CD14-positive monocyte (primary cell): ENCODE measurements at regions not wholly inside any gene's neighbourhood (a gene's known extent, or its start where the extent isn't known, plus 50 kb on each side); places are given as distances from the start of the nearest gene placed in this dataset.

Experiments used
- DNase-seq, 3 donors: peaks; one replicate each; pipeline ENCODE4 v3.0.0-alpha.2; 2011 to 2022
- H2AFZ ChIP-seq: 2 replicates; pipeline ENCODE4 v1.6.0; 2012; ENCODE audit warnings: mild to moderate bottlenecking, low read depth, low read length, inconsistent platforms; ENCODE audit not compliant: insufficient read depth, poor library complexity, severe bottlenecking
- H3K27ac ChIP-seq, 2 donors: 1 replicate in 1 of 2; 2 replicates in 1 of 2; pipeline ENCODE4 v1.5.1; 2012 to 2013; ENCODE audit warnings: low read length in 2 of 2, control low read depth in 1 of 2, inconsistent platforms in 1 of 2, low read depth in 1 of 2, mild to moderate bottlenecking in 1 of 2
- H3K27me3 ChIP-seq, 2 donors: one replicate each; pipeline versions ENCODE4 v1.6.0 to v1.6.1; 2011 to 2013; ENCODE audit warnings: low read length in 2 of 2; ENCODE audit not compliant: control insufficient read depth in 2 of 2, insufficient read depth in 2 of 2
- H3K36me3 ChIP-seq, 2 donors: replicated peaks in 1 of 2; 1 replicate in 1 of 2; 2 replicates in 1 of 2; pipeline versions ENCODE4 v1.5.1 to v1.6.1; 2012 to 2013; ENCODE audit warnings: low read length in 2 of 2, control low read depth in 1 of 2, inconsistent platforms in 1 of 2, mild to moderate bottlenecking in 1 of 2; ENCODE audit not compliant: insufficient read depth in 2 of 2, control insufficient read depth in 1 of 2
- H3K4me1 ChIP-seq, 2 donors: 1 replicate in 1 of 2; 2 replicates in 1 of 2; pipeline versions ENCODE4 v1.5.1 to v1.6.1; 2012 to 2013; ENCODE audit warnings: low read length in 2 of 2, control low read depth in 1 of 2, inconsistent platforms in 1 of 2, mild to moderate bottlenecking in 1 of 2, moderate library complexity in 1 of 2; ENCODE audit not compliant: insufficient read depth in 2 of 2, control insufficient read depth in 1 of 2
- H3K4me2 ChIP-seq: replicated peaks from 2 replicates; pipeline ENCODE3; 2012; ENCODE audit warnings: low read length, moderate library complexity, mild to moderate bottlenecking; ENCODE audit not compliant: poor library complexity, severe bottlenecking; ENCODE audit errors: extremely low read depth
- H3K4me3 ChIP-seq, 3 experiments: fragments of 200-600 bp in 1 of 3; sonication (generic) in 1 of 3; replicated peaks in 1 of 3; 1 replicate in 2 of 3; 2 replicates in 1 of 3; pipeline ENCODE4 v1.5.1; 2011 to 2013; ENCODE audit warnings: low read length in 3 of 3, mild to moderate bottlenecking in 3 of 3, control low read depth in 2 of 3, low read depth in 2 of 3, inconsistent platforms in 1 of 3, moderate library complexity in 1 of 3
- H3K79me2 ChIP-seq: 2 replicates; pipeline ENCODE4 v1.6.0; 2012; ENCODE audit warnings: mild to moderate bottlenecking, control low read depth, inconsistent platforms, low read length, moderate library complexity; ENCODE audit not compliant: insufficient read depth
- H3K9ac ChIP-seq: 2 replicates; pipeline ENCODE4 v1.6.0; 2017; ENCODE audit warnings: low read length, mild to moderate bottlenecking; ENCODE audit not compliant: insufficient read depth, poor library complexity, severe bottlenecking
- H3K9me3 ChIP-seq, 2 donors: replicated peaks in 1 of 2; 1 replicate in 1 of 2; 2 replicates in 1 of 2; pipeline versions ENCODE4 v1.5.1 to v1.6.1; 2012 to 2013; ENCODE audit warnings: low read length in 2 of 2, control low read depth in 1 of 2; ENCODE audit not compliant: control insufficient read depth in 1 of 2, insufficient read depth in 1 of 2
- H4K20me1 ChIP-seq: 2 replicates; pipeline ENCODE4 v1.6.0; 2012; ENCODE audit warnings: mild to moderate bottlenecking, low read length, control low read depth, moderate library complexity; ENCODE audit not compliant: insufficient read depth
- H3K27ac Mint-ChIP-seq, 7 donors: one replicate each; pipeline ENCODE4 v1.8.0; 2020; ENCODE audit warnings: mild to moderate bottlenecking in 7 of 7, mixed read lengths in 7 of 7, moderate library complexity in 6 of 7, inconsistent platforms in 2 of 7
- H3K27me3 Mint-ChIP-seq, 3 donors: one replicate each; pipeline ENCODE4 v1.8.0; 2021 to 2022; ENCODE audit warnings: low read depth in 3 of 3, mild to moderate bottlenecking in 3 of 3, mixed read lengths in 3 of 3, moderate library complexity in 3 of 3, inconsistent platforms in 1 of 3
- H3K36me3 Mint-ChIP-seq, 2 donors: one replicate each; pipeline ENCODE4 v1.8.0; 2020; ENCODE audit warnings: mixed read lengths in 2 of 2, inconsistent platforms in 1 of 2, mild to moderate bottlenecking in 1 of 2
- H3K4me1 Mint-ChIP-seq: one replicate; pipeline ENCODE4 v1.8.0; 2020; ENCODE audit warnings: mild to moderate bottlenecking, mixed read lengths
- H3K4me3 Mint-ChIP-seq, 2 donors: one replicate each; pipeline ENCODE4 v1.8.0; 2020; ENCODE audit warnings: mild to moderate bottlenecking in 2 of 2, mixed read lengths in 2 of 2, moderate library complexity in 1 of 2
- H3K9me3 Mint-ChIP-seq, 7 donors: one replicate each; pipeline ENCODE4 v1.8.0; 2020 to 2022; ENCODE audit warnings: mixed read lengths in 7 of 7, mild to moderate bottlenecking in 6 of 7, moderate library complexity in 6 of 7, inconsistent platforms in 2 of 7
- WGBS: methylation state at CpG from one replicate; pipeline ENCODE4 v1.1.5; 2013; ENCODE audit warnings: missing lambda C conversion rate; ENCODE audit not compliant: insufficient coverage; 5-methylcytosine and 5-hydroxymethylcytosine counted together
- intact Hi-C, 2 donors: fragments of 100-400 bp; cut with micrococcal nuclease; formaldehyde crosslinking; loops; one replicate each; pipeline versions ENCODE4 v1.15.0 to v1.15.1; 2023
- TF ChIP-seq, protein P1 (sequence below): fragments of 200-600 bp; IDR thresholded peaks from one replicate; pipeline ENCODE4 v1.8.0; 2022; ENCODE audit warnings: antibody characterized with exemption, mild to moderate bottlenecking

DNA sequence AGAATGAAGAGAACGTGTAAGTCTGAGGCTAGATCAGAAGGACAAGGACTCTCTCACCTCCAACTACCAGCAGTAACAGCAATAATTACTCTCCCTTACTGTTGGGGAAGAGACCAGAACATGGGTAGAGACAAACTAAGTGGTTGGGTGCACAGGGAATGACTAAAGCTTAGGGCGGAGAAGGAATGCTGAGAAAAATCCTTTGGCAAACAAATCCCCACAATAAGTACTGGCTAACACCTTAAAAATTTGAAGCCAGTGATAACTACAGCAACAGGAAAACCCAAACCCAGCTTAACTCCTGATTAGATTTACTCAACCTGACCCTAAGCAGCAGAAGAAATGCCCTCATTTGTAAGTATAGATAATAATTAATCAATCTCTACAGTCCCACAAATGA, 759.0 kb downstream of the AACS start:
- Histone ChIP-seq H4K20me1 (no peaks in the 10 kb centered on the region), H3K9me3 (peaks cover 17 to 18% of the 10 kb centered on the region in 2 donors), H3K4me3 (no peak overlapping the region), H3K4me2 (no peak overlapping the region), H3K4me1 (no peaks in the 10 kb centered on the region), H2AFZ (no peak overlapping the region), H3K9ac (no peak overlapping the region), H3K79me2 (no peaks in the 10 kb centered on the region), H3K36me3 (no peaks in the 10 kb centered on the region), H3K27me3 (no peaks in the 10 kb centered on the region), H3K27ac (no peak overlapping the region)
- intact Hi-C loops, result no loop called here
- H3K9me3 Mint-ChIP-seq, result peaks cover 2 to 14% (median 10%) of the 10 kb centered on the region in 7 donors
- no peak overlapping the region for H3K4me3 Mint-ChIP-seq
- H3K36me3 Mint-ChIP-seq, result no peaks in the 10 kb centered on the region
- H3K27me3 Mint-ChIP-seq, result peaks cover 0 to 1% (median 0%) of the 10 kb centered on the region in 3 donors
- H3K4me1 Mint-ChIP-seq, result no peaks in the 10 kb centered on the region
- no peak for DNase-seq
- no peak overlapping the region for H3K27ac Mint-ChIP-seq
- WGBS, result no CpG with 5 or more reads among the region's 2 CpGs
- TF ChIP-seq, protein P1, sequence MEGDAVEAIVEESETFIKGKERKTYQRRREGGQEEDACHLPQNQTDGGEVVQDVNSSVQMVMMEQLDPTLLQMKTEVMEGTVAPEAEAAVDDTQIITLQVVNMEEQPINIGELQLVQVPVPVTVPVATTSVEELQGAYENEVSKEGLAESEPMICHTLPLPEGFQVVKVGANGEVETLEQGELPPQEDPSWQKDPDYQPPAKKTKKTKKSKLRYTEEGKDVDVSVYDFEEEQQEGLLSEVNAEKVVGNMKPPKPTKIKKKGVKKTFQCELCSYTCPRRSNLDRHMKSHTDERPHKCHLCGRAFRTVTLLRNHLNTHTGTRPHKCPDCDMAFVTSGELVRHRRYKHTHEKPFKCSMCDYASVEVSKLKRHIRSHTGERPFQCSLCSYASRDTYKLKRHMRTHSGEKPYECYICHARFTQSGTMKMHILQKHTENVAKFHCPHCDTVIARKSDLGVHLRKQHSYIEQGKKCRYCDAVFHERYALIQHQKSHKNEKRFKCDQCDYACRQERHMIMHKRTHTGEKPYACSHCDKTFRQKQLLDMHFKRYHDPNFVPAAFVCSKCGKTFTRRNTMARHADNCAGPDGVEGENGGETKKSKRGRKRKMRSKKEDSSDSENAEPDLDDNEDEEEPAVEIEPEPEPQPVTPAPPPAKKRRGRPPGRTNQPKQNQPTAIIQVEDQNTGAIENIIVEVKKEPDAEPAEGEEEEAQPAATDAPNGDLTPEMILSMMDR, result no peak

DNA sequence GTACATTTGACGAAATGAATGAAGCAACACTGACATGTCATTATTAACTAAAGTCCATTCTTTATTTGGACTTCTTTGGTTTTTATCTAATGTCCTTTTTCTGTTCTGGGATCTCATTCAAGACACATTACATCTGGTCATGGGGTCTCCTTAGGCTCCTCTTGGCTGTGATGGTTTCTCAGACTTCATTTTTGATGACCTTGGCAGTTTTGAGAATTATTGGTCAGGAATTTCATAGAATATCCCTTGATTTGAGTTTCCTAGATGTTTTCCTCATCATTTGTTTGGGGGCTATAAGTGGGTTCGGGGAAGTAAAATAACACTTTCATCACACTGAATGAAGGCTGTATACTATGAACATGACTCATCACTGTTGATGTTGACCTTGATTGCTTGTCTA, 770.6 kb downstream of the AACS start:
- WGBS, result no CpG with 5 or more reads among the region's 2 CpGs

More for the DNA sequence above, 770.6 kb downstream of the AACS start:
- DNase-seq, result no peak
- Mint-ChIP-seq H3K27me3 (peaks cover 0 to 2% (median 0%) of the 10 kb centered on the region in 3 donors), H3K27ac (no peak overlapping the region), H3K9me3 (peaks cover 0 to 11% (median 2%) of the 10 kb centered on the region in 7 donors), H3K4me1 (no peaks in the 10 kb centered on the region), H3K4me3 (no peak overlapping the region), H3K36me3 (no peaks in the 10 kb centered on the region)
- no peaks in the 10 kb centered on the region for H3K36me3 ChIP-seq
- TF ChIP-seq, protein P1, result no peak
- no peak overlapping the region for H3K27ac ChIP-seq
- no peak overlapping the region for H3K4me2 ChIP-seq
- intact Hi-C loops, result no loop called here
- no peaks in the 10 kb centered on the region for H3K4me1 ChIP-seq
- H3K79me2 ChIP-seq, result no peaks in the 10 kb centered on the region
- H2AFZ ChIP-seq, result no peak overlapping the region
- no peak overlapping the region for H3K9ac ChIP-seq
- H3K9me3 ChIP-seq, result no peaks in the 10 kb centered on the region
- H3K4me3 ChIP-seq, result no peak overlapping the region
- no peaks in the 10 kb centered on the region for H3K27me3 ChIP-seq
- H4K20me1 ChIP-seq, result no peaks in the 10 kb centered on the region
